NB4 (cell line): ENCODE measurements at regions not wholly inside any gene's neighbourhood (a gene's known extent, or its start where the extent isn't known, plus 50 kb on each side); places are given as distances from the start of the nearest gene placed in this dataset.

Experiments
- DNase-seq: peaks from one replicate; pipeline ENCODE4 v3.0.0; 2010; ENCODE audit warnings: low read depth
- H3K4me3 ChIP-seq: one replicate; pipeline ENCODE4 v1.5.1; 2011; ENCODE audit warnings: mild to moderate bottlenecking, low read depth, low read length, moderate library complexity
- CTCF ChIP-seq: IDR thresholded peaks from one replicate; pipeline ENCODE4 v1.5.1; 2012; ENCODE audit warnings: low read depth, low read length
- MAX ChIP-seq: IDR thresholded peaks from 2 replicates; pipeline ENCODE4 v1.6.1; 2011; ENCODE audit warnings: low read depth, low read length
- MYC ChIP-seq: IDR thresholded peaks from 2 replicates; pipeline ENCODE4 v1.6.1; 2011; ENCODE audit warnings: low read depth, low read length
- POLR2A ChIP-seq: IDR thresholded peaks from 2 replicates; pipeline ENCODE4 v1.6.1; 2011; ENCODE audit warnings: mild to moderate bottlenecking; ENCODE audit not compliant: insufficient read length; ENCODE audit errors: extremely low read depth

GRCh38 chr3:65190111-65190510 is 502.3 kb upstream of the ADAMTS9 start:
- TF ChIP-seq MYC (no peak), POLR2A (no peak), MAX (no peak), CTCF (no peak)
- DNase-seq, result no peak

GRCh38 chr3:65186268-65186667 is 498.5 kb upstream of the ADAMTS9 start:
- no peak overlapping the region for H3K4me3 ChIP-seq
- DNase-seq, result no peak
- TF ChIP-seq CTCF, result no peak
- no peak for TF ChIP-seq POLR2A
- TF ChIP-seq MYC, result no peak
- TF ChIP-seq MAX, result no peak

More at GRCh38 chr3:65190111-65190510, 502.3 kb upstream of the ADAMTS9 start:
- H3K4me3 ChIP-seq, result no peak overlapping the region

GRCh38 chr3:65182682-65183081 is 494.9 kb upstream of the ADAMTS9 start:
- TF ChIP-seq CTCF (no peak), POLR2A (no peak), MYC (no peak), MAX (no peak)
- DNase-seq, result no peak
- H3K4me3 ChIP-seq, result no peak overlapping the region

- no peak for TF ChIP-seq CTCF
- no peak for TF ChIP-seq MYC
- TF ChIP-seq MAX, result no peak
- no peak for TF ChIP-seq POLR2A
- no peak for DNase-seq
- no peak overlapping the region for H3K4me3 ChIP-seq
Observed at GRCh38 chr3:65182085-65182484, 494.3 kb upstream of the ADAMTS9 start.

GRCh38 chr3:65181391-65181871 is 493.6 kb upstream of the ADAMTS9 start:
- TF ChIP-seq POLR2A, result no peak
- no peak for TF ChIP-seq CTCF
- no peak for TF ChIP-seq MAX
- no peak for TF ChIP-seq MYC
- no peak for DNase-seq
- H3K4me3 ChIP-seq, result no peak overlapping the region

GRCh38 chr3:65178703-65179102 is 490.9 kb upstream of the ADAMTS9 start:
- TF ChIP-seq CTCF (no peak), MYC (no peak), MAX (no peak), POLR2A (no peak)
- no peak overlapping the region for H3K4me3 ChIP-seq
- no peak for DNase-seq
